GM10266 (cell line): ENCODE measurements at regions not wholly inside any gene's neighbourhood (a gene's known extent, or its start where the extent isn't known, plus 50 kb on each side); places are given as distances from the start of the nearest gene placed in this dataset.
"Not testable (repeated sequence)": the region's sequence is repeated elsewhere in the genome, so short reads cannot be mapped to it uniquely, and the experiment has no call there.

Experiments
- DNase-seq: peaks from one replicate; pipeline ENCODE4 v3.0.0; 2012; ENCODE audit errors: extremely low spot score
- TF ChIP-seq, protein P1 (sequence below): IDR thresholded peaks from 2 replicates; pipeline ENCODE4 v1.5.1; 2012; ENCODE audit warnings: mild to moderate bottlenecking, low read depth; ENCODE audit not compliant: control insufficient read depth, insufficient read depth; ENCODE audit errors: missing control alignments

DNA sequence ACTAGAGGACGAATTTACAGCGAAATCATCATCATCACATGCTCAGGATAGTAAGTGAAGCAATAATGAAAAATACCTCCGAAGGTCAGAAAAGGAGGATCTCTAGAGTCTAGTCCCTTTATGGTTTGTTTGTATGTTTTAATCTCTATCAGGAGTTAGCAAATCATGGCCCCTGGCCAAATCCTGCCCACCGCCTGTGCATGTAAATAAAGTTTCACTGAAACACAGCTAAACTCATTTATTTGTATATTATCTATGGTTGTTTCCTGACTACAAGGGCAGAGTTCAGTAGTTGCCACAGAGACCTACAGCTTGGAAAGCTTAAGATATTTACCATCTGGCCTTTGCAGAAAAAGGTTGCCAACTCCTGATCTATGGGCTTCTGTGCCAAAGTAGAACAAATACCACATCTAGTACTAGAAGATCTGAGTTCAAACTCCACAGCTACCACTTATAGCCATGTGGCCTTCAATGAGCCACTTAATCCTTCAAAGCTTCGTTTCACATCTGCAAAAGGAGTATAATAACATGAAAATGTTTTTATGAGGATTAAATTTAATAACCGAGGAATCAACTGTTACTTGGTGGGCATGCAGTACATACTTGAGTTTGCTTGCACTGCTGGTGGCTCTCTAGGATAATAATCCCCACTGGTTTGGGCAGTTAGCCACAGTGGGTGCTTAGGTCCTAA, 94.0 kb upstream of the KIF26B start:
- TF ChIP-seq, protein P1, sequence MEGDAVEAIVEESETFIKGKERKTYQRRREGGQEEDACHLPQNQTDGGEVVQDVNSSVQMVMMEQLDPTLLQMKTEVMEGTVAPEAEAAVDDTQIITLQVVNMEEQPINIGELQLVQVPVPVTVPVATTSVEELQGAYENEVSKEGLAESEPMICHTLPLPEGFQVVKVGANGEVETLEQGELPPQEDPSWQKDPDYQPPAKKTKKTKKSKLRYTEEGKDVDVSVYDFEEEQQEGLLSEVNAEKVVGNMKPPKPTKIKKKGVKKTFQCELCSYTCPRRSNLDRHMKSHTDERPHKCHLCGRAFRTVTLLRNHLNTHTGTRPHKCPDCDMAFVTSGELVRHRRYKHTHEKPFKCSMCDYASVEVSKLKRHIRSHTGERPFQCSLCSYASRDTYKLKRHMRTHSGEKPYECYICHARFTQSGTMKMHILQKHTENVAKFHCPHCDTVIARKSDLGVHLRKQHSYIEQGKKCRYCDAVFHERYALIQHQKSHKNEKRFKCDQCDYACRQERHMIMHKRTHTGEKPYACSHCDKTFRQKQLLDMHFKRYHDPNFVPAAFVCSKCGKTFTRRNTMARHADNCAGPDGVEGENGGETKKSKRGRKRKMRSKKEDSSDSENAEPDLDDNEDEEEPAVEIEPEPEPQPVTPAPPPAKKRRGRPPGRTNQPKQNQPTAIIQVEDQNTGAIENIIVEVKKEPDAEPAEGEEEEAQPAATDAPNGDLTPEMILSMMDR = no peak
- no peak for DNase-seq

DNA sequence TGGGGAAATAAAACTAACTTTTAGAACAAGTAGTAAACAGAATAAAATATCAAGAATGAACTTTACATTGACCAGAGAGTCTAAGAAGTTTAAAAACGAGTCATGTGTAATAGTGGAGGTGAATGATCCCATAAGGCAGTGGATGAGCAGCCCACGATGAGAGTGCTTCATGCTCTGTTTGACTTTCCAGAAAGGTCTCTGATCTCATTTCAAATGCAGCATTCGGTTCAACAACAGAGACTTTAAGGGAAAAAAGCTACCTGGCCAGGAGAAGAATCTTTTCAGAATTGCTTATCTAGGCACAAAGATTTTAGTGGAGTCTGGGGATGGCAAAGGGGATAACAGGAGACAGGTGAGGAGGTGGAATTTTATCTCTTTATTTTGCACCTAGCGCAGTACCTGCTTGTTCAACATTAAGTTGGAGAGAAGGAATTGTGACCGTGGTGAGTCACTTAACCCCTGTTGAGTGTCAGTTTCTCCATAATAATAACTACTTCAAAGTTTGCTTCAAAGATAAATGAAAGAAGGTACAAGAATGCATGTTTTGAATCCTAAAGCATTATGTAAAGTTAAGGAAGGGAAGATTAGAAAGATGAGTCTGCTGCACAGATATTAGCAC, 94.9 kb upstream of the KIF26B start:
- TF ChIP-seq, protein P1 = no peak
- DNase-seq = no peak

DNA sequence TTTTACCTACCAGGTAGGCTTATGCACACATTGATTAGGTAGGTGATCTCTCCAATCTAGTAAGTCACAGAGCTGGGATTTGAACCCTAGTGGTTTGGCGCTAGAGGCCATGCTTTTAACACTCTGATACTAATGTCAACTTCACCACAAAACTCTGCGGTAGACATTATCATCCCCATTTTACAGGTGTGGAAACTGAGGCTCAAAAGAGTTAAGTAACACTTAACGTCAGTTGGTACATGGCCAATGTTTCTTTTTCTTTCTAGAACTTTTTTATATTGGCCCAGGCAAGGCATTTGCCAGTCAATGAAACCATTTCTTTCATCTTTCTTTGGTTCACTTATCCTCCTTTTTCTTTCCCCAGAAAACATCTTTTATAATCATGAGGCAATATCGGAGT, 95.9 kb upstream of the KIF26B start:
- TF ChIP-seq, protein P1 = no peak
- no peak for DNase-seq

DNA sequence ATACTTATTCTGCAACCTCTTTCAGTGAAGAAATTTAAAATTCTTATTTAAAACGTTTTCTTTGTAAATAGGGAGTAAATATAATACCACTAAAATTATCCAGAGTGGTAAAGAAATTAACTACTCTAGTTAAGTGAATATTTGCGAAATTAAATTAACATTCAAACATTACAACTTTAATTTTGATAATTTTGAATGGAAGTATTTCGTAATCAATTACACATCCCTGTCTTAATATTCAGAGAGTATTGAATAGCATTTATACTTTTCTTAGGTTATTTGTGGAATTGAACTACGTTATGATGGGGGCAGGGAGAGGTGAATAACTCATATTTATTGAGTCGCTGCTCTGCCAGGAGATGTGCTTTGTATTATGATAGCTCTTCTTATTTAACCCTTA, 96.3 kb upstream of the KIF26B start:
- TF ChIP-seq, protein P1 = no peak
- no peak for DNase-seq

DNA sequence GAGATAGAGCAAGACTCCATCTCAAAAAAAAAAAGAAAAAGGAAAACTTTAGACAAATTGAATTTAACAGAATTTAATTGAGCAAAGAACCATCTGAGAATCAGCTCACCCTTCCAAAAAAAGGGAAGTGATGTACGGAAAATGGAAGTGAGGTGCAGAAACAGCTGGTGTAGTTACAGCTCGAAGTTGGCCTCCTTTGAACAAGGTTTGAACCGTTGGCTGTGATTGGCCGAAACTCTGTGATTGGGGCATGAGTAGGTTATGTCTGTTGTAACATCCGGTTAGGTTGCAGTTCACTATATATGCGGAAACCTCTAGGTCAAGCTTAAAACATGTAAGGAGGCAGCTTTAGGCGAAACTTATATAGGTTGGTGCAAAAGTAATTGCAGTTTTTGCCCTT, 97.9 kb upstream of the KIF26B start:
- no peak for DNase-seq
- TF ChIP-seq, protein P1 = no peak

DNA sequence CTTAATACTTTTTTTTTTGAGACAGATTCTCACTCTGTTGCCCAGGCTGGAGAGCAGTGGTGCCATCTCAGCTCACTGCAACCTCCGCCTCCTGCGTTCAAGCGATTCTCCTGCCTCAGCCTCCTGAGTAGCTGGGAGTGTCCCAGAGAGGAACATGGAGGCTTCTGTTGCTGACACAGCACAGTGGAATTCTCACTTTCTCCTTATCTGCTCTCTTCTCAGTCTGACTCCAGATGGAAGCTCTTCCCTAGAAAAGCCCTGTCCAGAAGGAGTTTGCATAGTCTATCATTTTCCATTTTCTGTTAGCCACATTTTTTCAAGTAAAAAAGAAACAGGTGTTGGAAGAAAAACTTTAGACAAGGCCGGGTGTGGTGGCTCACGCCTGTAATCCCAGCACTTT, 98.5 kb upstream of the KIF26B start:
- DNase-seq = not testable (repeated sequence)

DNA sequence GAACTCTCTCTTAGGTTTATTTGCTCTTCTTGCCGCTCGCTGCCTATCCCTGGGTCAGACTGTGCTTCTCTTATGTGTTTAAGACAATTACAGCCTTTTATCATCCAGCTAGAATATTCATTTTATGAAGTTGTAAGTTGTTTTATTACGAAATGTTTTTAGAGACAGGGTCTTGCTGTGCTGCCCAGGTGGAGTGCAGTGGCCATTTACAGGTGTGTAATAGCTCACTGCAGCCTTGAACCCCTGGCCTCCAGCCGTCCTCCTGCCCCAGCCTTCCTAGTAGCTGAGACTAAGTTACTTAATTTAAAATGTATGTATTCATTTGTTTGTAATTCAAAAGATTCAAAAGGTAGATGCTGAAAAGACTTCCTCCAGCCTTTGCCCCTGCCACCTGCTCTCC, 99.0 kb upstream of the KIF26B start:
- TF ChIP-seq, protein P1 = no peak
- no peak for DNase-seq
